ENCODE measurements at regions not wholly inside any gene's neighbourhood (a gene's known extent, or its start where the extent isn't known, plus 50 kb on each side); places are given as distances from the start of the nearest gene placed in this dataset.

- TF ChIP-seq, protein P1, sequence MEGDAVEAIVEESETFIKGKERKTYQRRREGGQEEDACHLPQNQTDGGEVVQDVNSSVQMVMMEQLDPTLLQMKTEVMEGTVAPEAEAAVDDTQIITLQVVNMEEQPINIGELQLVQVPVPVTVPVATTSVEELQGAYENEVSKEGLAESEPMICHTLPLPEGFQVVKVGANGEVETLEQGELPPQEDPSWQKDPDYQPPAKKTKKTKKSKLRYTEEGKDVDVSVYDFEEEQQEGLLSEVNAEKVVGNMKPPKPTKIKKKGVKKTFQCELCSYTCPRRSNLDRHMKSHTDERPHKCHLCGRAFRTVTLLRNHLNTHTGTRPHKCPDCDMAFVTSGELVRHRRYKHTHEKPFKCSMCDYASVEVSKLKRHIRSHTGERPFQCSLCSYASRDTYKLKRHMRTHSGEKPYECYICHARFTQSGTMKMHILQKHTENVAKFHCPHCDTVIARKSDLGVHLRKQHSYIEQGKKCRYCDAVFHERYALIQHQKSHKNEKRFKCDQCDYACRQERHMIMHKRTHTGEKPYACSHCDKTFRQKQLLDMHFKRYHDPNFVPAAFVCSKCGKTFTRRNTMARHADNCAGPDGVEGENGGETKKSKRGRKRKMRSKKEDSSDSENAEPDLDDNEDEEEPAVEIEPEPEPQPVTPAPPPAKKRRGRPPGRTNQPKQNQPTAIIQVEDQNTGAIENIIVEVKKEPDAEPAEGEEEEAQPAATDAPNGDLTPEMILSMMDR (IDR thresholded peaks at IDR 0.05; ENCODE audit: control insufficient read depth, extremely low read depth, insufficient read depth) = no peak
- no peak overlapping the region for H3K4me3 ChIP-seq (ENCODE audit: low read depth, low read length)
Measured at GRCh38 chrX:26007462-26007861, 130.7 kb upstream of the MAGEB18 start.

DNA sequence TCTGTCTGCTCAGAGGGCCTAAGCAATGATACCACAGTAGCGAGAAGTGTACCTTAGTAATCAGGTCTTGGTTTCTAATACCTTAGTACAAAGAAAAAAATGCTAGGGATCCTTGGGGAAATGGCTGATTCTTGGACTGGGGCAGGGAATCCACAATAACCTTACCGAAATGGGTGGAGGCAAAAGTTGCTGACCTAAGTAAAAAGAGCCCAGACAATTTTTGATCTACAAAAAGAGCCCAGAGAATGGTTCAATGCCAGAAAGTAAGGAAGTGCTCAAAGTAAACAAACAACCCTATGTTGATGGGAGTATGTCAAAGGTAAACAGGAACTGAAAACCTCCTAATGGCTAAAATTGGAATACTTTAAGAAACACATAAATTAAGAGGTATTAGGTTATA lies 130.1 kb upstream of the MAGEB18 start:
- TF ChIP-seq, protein P1 (IDR thresholded peaks at IDR 0.05; ENCODE audit: control insufficient read depth, extremely low read depth, insufficient read depth) = no peak

More at GRCh38 chrX:26007462-26007861, 130.7 kb upstream of the MAGEB18 start:
- no peak for DNase-seq (ENCODE audit: low read depth)

DNA sequence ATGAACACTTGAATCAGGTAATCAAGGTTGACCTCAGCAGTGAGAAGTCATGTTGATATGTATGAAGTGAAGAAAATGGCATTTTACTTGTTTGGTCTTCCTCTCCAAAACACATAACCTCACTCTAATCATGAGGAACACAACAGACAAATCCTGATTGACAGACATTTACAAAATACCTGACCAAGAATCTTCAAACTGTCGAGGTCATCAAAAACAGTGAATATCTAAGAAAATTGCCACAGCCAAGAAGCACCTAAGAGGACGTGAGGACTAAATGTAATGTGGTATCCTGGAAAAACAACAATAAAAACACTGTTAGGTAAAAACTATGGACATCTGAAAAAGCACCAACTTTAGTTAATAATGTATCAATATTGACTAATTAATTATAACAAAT lies 129.5 kb upstream of the MAGEB18 start:
- no peak overlapping the region for H3K4me3 ChIP-seq (ENCODE audit: low read depth, low read length)
- no peak for DNase-seq (ENCODE audit: low read depth)
- TF ChIP-seq, protein P1 (IDR thresholded peaks at IDR 0.05; ENCODE audit: control insufficient read depth, extremely low read depth, insufficient read depth) = no peak

More for the DNA sequence above, 130.1 kb upstream of the MAGEB18 start:
- no peak for DNase-seq (ENCODE audit: low read depth)
- H3K4me3 ChIP-seq (ENCODE audit: low read depth, low read length) = no peak overlapping the region

DNA sequence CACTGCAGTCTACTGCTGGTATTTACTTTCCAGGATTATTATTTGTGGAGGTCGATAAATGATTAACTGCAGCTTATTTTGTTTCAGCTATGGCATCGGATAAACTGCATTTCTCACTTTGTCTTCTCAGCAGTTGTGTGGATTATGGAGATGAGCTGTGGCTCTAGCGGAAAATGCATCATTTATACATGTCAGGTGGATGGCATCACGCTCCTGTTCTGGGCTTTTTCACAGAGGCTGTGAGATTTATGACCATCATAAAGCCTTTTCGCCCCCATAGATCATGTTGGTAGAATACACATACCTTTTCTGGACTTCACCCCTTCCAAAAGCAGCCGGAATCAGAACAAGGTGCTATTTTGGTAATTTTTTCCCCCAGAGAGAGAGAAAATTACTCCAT lies 118.8 kb upstream of the MAGEB18 start:
- TF ChIP-seq, protein P1 (IDR thresholded peaks at IDR 0.05; ENCODE audit: control insufficient read depth, extremely low read depth, insufficient read depth) = no peak
- H3K4me3 ChIP-seq (ENCODE audit: low read depth, low read length) = no peak overlapping the region
- no peak for DNase-seq (ENCODE audit: low read depth)

DNA sequence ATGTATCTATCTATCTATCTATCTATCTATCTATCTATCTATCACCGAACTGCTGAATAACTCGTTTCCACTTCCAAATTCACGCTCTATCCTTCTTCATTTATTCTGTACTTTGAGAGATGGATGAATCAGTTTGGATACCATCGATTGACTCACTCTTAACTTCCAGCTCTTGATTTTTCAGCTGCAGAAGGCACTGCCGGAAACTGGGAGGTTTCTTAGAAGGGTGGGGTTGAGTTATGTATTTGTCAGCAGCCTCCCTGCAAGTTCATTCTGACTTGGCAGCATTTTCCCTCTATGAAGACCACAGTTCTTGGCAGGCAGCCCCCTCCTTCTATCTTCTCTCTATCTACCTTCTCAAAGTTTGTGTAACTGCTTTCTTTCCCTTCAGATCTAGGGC lies 112.0 kb upstream of the MAGEB18 start:
- DNase-seq (ENCODE audit: low read depth) = no peak
- H3K4me3 ChIP-seq (ENCODE audit: low read depth, low read length) = no peak overlapping the region
- TF ChIP-seq, protein P1 (IDR thresholded peaks at IDR 0.05; ENCODE audit: control insufficient read depth, extremely low read depth, insufficient read depth) = no peak

DNA sequence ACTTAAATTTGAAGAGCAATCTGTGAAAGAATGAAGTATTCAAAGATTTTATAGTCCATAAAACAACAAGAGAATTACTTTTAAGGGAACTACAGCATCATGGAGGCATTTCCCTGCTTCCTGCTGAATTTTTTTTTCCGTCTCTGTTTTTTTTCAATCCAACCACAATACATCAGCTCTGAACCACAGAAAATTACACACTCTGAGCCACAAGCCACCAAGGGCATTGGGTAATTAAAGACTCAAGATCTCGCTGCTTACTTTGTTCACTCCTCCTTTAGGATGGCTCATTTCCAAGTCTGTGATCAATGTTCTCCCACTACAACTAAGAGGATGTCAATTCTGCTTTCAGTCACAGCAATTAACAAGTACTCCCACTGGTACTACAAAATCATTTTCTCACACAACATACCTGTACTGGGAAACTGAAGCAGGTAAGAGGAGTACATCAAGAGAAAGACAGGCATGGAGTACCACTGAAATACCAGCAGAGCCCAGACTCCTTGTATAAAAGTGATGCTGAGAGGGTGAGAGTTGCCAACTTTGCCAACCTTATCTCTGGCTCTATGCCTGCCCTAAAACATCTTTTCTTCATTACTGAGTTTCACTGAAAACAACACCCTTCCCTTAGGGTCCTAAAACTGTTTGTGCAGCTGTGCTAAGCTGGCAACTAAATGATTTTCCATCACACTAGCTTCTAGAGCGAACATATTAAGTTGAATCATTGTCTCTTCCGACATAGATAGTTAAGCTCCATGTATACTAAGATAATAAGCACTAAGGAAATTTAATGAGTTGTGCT lies 105.8 kb upstream of the MAGEB18 start:
- TF ChIP-seq, protein P1 (IDR thresholded peaks at IDR 0.05; ENCODE audit: control insufficient read depth, extremely low read depth, insufficient read depth) = no peak
- no peak overlapping the region for H3K4me3 ChIP-seq (ENCODE audit: low read depth, low read length)
- DNase-seq (ENCODE audit: low read depth) = no peak

GRCh38 chrX:26037367-26037766 lies 100.8 kb upstream of the MAGEB18 start:
- no peak for DNase-seq (ENCODE audit: low read depth)
- TF ChIP-seq, protein P1 (IDR thresholded peaks at IDR 0.05; ENCODE audit: control insufficient read depth, extremely low read depth, insufficient read depth) = no peak
- no peak overlapping the region for H3K4me3 ChIP-seq (ENCODE audit: low read depth, low read length)

All from LNCaP clone FGC (cell line).